Endothelial cell of umbilical vein (primary cell): ENCODE measurements at regions not wholly inside any gene's neighbourhood (a gene's known extent, or its start where the extent isn't known, plus 50 kb on each side); places are given as distances from the start of the nearest gene placed in this dataset.

Experiments used
- BruUV-seq: library from RNA; stranded (reverse); fragments of 400-500 nt; replicated peaks from 2 replicates; lab custom pipeline; 2021; lab: Mats Ljungman, UMichigan
- CTCF ChIA-PET: fragments of 300-600, 350-600 bp; sonication (Branson Sonifier 250); formaldehyde crosslinking; loops from one replicate; lab custom pipeline; 2021; ENCODE audit warnings: antibody characterized with exemption, inconsistent platforms; lab: Charles Lee
- POLR2A ChIA-PET: fragments of 300-600, 350-600 bp; sonication (Branson Sonifier 250); formaldehyde crosslinking; loops from one replicate; lab custom pipeline; 2021; ENCODE audit warnings: antibody characterized with exemption, inconsistent platforms; lab: Charles Lee
- DNase-seq: peaks from one replicate; pipeline ENCODE4 v3.0.0-alpha.2; 2011; ENCODE audit warnings: low read depth, low spot score
- FAIRE-seq: peaks from 2 replicates; lab custom pipeline; 2011; peaks lifted over from hg19 to GRCh38; lab: Jason Lieb, UNC
- H2AFZ ChIP-seq: 2 replicates; pipeline ENCODE4 v1.6.0; 2012; ENCODE audit warnings: low read depth, low read length, control low read depth, inconsistent platforms
- H3K27ac ChIP-seq: 2 replicates; pipeline ENCODE4 v1.5.1; 2011; ENCODE audit warnings: low read depth, mild to moderate bottlenecking, control low read depth, low read length, moderate library complexity; ENCODE audit not compliant: insufficient read depth
- H3K27me3 ChIP-seq, 2 experiments: 2 replicates each; pipeline versions ENCODE4 v1.6.0 to v1.6.1; 2011; ENCODE audit warnings: low read length in 2 of 2, mixed read lengths in 1 of 2; ENCODE audit not compliant: control insufficient read depth in 2 of 2, insufficient read depth in 2 of 2
- H3K36me3 ChIP-seq, 2 experiments: 2 replicates in 1 of 2; 3 replicates in 1 of 2; pipeline ENCODE4 v1.5.1; 2011; ENCODE audit warnings: low read length in 2 of 2, mild to moderate bottlenecking in 1 of 2, moderate library complexity in 1 of 2; ENCODE audit not compliant: control insufficient read depth in 2 of 2, insufficient read depth in 2 of 2; ENCODE audit errors: extremely low read depth in 1 of 2
- H3K4me1 ChIP-seq: 3 replicates; pipeline ENCODE4 v1.5.1; 2011; ENCODE audit warnings: mild to moderate bottlenecking, low read length; ENCODE audit not compliant: control insufficient read depth, insufficient read depth; ENCODE audit errors: extremely low read depth
- H3K4me2 ChIP-seq: 2 replicates; pipeline ENCODE4 v1.6.1; 2011; ENCODE audit warnings: low read length, control low read depth, mixed read lengths; ENCODE audit not compliant: insufficient read depth
- H3K4me3 ChIP-seq, 3 experiments: fragments of 200-600 bp in 1 of 3; sonication (generic), shearing (Covaris generic) in 1 of 3; replicated peaks in 1 of 3; 2 replicates each; pipeline ENCODE4 v1.5.1; 2011 to 2016; ENCODE audit warnings: control low read depth in 3 of 3, low read length in 3 of 3, mild to moderate bottlenecking in 2 of 3, inconsistent platforms in 1 of 3, low read depth in 1 of 3, moderate library complexity in 1 of 3; ENCODE audit not compliant: insufficient read depth in 1 of 3
- H3K79me2 ChIP-seq: 2 replicates; pipeline ENCODE4 v1.6.0; 2012; ENCODE audit warnings: low read length, inconsistent platforms; ENCODE audit not compliant: control insufficient read depth, insufficient read depth
- H3K9ac ChIP-seq: replicated peaks from 2 replicates; pipeline ENCODE3; 2011; ENCODE audit warnings: low read length, control low read depth; ENCODE audit not compliant: insufficient read depth; ENCODE audit errors: extremely low read depth
- H3K9me1 ChIP-seq: replicated peaks from 3 replicates; pipeline ENCODE4 v1.6.0; 2011; ENCODE audit warnings: mild to moderate bottlenecking, low read length; ENCODE audit not compliant: control insufficient read depth, insufficient read depth; ENCODE audit errors: extremely low read depth
- H3K9me3 ChIP-seq: replicated peaks from 2 replicates; pipeline ENCODE4 v1.5.1; 2012; ENCODE audit warnings: low read length, inconsistent platforms; ENCODE audit not compliant: control insufficient read depth, insufficient read depth
- H4K20me1 ChIP-seq: replicated peaks from 2 replicates; pipeline ENCODE3; 2011; ENCODE audit warnings: mild to moderate bottlenecking, low read length; ENCODE audit not compliant: control insufficient read depth, insufficient read depth; ENCODE audit errors: extremely low read depth
- EZH2 ChIP-seq: IDR thresholded peaks from 2 replicates; pipeline ENCODE4 v1.6.1; 2012; ENCODE audit warnings: borderline replicate concordance, low read depth, mild to moderate bottlenecking, moderate library complexity, low read length, inconsistent platforms; ENCODE audit not compliant: severe bottlenecking
- FOS ChIP-seq: IDR thresholded peaks from 2 replicates; pipeline ENCODE4 v1.6.1; 2011; ENCODE audit warnings: mild to moderate bottlenecking, low read length, moderate library complexity, borderline replicate concordance; ENCODE audit not compliant: insufficient read depth
- GATA2 ChIP-seq: IDR thresholded peaks from 2 replicates; pipeline ENCODE4 v1.7.0; 2011; ENCODE audit warnings: low read depth, mild to moderate bottlenecking, moderate library complexity, mixed read lengths, low read length; ENCODE audit not compliant: insufficient read length, insufficient read depth
- JUN ChIP-seq: IDR thresholded peaks from 2 replicates; pipeline ENCODE4 v1.6.1; 2011; ENCODE audit warnings: borderline replicate concordance, low read depth; ENCODE audit not compliant: insufficient read length, insufficient read depth
- MYC ChIP-seq: IDR thresholded peaks from one replicate; pipeline ENCODE4 v1.6.1; 2011; ENCODE audit warnings: mild to moderate bottlenecking, low read depth, low read length
- POLR2A ChIP-seq: IDR thresholded peaks from 2 replicates; pipeline ENCODE4 v1.6.1; 2012; ENCODE audit warnings: low read depth, mild to moderate bottlenecking, control low read depth, low read length
- POLR2AphosphoS5 ChIP-seq: IDR thresholded peaks from 2 replicates; pipeline ENCODE4 v1.6.1; 2012; ENCODE audit warnings: low read depth, mild to moderate bottlenecking, control low read depth, low read length, moderate library complexity; ENCODE audit not compliant: insufficient read depth
- dilution Hi-C: fragments of 300-500 bp; cut with MboI; formaldehyde crosslinking; loops from one replicate; pipeline ENCODE4 v1.15.0; 2019; ENCODE audit warnings: low sequenced_read_pairs; ENCODE audit not compliant: extremely low pct_ligation_motif_present
- intact Hi-C: fragments of 100-400 bp; cut with micrococcal nuclease; formaldehyde crosslinking; loops from one replicate; pipeline ENCODE4 v1.10.0; 2022
- TF ChIP-seq, protein P1 (sequence below), 2 donors: IDR thresholded peaks; 1 replicate in 1 of 2; 2 replicates in 1 of 2; pipeline ENCODE4 v1.5.1; 2011; ENCODE audit warnings: low read length in 2 of 2, mild to moderate bottlenecking in 2 of 2, moderate library complexity in 2 of 2, control low read depth in 1 of 2, inconsistent platforms in 1 of 2, low read depth in 1 of 2; ENCODE audit not compliant: insufficient read depth in 1 of 2; ENCODE audit errors: extremely low read depth in 1 of 2
- TF ChIP-seq, protein P2 (sequence below): IDR thresholded peaks from 2 replicates; pipeline ENCODE4 v1.6.1; 2011; ENCODE audit not compliant: insufficient read depth, insufficient read length

DNA sequence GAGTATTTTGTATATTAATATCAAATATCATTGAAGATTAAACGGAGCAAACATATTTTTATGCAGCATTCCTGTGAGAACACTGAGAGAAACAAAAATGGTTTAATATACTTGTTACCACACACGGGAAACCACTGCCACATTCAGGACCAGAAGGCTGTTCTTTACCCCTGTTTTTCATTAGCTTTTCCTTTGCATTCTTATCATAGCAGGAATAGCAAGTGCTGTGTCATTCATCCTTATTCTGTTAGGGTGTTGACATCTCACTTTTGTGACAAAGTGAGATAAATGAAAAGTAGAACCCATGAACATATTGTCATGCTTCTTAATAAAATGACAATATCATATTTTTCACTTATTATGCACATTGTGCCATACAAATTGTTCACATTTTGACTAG lies 212.4 kb upstream of the NDST4 start:
- no peaks in the 10 kb centered on the region for H3K79me2 ChIP-seq
- dilution Hi-C loops (no loop called here), intact Hi-C loops (no loop called here)
- TF ChIP-seq GATA2 (no peak), MYC (no peak), FOS (no peak)
- TF ChIP-seq, protein P1, sequence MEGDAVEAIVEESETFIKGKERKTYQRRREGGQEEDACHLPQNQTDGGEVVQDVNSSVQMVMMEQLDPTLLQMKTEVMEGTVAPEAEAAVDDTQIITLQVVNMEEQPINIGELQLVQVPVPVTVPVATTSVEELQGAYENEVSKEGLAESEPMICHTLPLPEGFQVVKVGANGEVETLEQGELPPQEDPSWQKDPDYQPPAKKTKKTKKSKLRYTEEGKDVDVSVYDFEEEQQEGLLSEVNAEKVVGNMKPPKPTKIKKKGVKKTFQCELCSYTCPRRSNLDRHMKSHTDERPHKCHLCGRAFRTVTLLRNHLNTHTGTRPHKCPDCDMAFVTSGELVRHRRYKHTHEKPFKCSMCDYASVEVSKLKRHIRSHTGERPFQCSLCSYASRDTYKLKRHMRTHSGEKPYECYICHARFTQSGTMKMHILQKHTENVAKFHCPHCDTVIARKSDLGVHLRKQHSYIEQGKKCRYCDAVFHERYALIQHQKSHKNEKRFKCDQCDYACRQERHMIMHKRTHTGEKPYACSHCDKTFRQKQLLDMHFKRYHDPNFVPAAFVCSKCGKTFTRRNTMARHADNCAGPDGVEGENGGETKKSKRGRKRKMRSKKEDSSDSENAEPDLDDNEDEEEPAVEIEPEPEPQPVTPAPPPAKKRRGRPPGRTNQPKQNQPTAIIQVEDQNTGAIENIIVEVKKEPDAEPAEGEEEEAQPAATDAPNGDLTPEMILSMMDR (IDR thresholded peaks at IDR 0.05; ENCODE audit: extremely low read depth in 1 of 2, insufficient read depth in 1 of 2, low read depth in 1 of 2, low read length in 2 of 2) = no peak
- TF ChIP-seq, protein P2, sequence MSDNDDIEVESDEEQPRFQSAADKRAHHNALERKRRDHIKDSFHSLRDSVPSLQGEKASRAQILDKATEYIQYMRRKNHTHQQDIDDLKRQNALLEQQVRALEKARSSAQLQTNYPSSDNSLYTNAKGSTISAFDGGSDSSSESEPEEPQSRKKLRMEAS = no peak
- H3K4me3 ChIP-seq = no peak overlapping the region
- DNase-seq (no peak), FAIRE-seq (no peak)
- no peaks in the 10 kb centered on the region for H3K27me3 ChIP-seq
- CTCF ChIA-PET = no interaction called here
- no peak overlapping the region for H3K27ac ChIP-seq
- no peak overlapping the region for H2AFZ ChIP-seq
- POLR2A ChIA-PET = no interaction called here
- peaks cover 6% of the 10 kb centered on the region for H3K9me3 ChIP-seq
- no peaks in the 10 kb centered on the region for H3K36me3 ChIP-seq
- BruUV-seq = no TSS peak
- H4K20me1 ChIP-seq = no peaks in the 10 kb centered on the region
- H3K9ac ChIP-seq = no peak overlapping the region
- no peak overlapping the region for H3K4me2 ChIP-seq
- H3K9me1 ChIP-seq = no peaks in the 10 kb centered on the region
- H3K4me1 ChIP-seq = no peaks in the 10 kb centered on the region

DNA sequence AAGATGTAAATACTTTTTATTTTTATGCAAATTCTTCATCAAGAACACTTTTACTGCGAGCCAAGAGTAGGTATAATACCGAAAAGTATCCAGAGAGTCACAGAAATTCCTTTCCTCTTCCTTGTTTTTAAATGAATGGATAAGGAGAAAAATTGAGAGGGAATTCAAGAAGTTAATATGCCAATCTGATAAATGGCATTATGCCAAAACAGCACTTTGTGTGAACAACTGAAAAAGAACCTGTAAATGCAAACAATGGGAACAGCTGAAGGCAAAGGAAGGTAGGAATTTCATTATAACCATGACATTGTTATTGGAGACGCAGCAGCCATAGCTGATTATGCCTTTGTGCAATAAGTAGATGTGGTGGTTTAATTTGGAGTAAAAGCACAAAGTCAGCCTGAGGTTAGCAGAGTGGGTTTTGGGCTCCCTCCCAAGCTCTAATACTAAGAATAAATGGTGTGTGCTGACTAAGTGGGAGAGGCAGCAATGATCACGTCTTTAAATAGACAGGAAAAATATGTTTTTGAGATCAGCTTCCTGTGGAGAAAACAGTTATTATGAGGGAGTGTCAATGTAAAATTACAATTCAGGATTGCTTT lies 209.8 kb upstream of the NDST4 start:
- FAIRE-seq = no peak

More for the DNA sequence above, 209.8 kb upstream of the NDST4 start:
- ChIA-PET POLR2A (no interaction called here), CTCF (no interaction called here)
- intact Hi-C loops = no loop called here
- Histone ChIP-seq H3K9ac (no peak overlapping the region), H3K4me1 (no peaks in the 10 kb centered on the region), H2AFZ (no peak overlapping the region), H3K36me3 (no peaks in the 10 kb centered on the region), H3K79me2 (no peaks in the 10 kb centered on the region), H4K20me1 (no peaks in the 10 kb centered on the region), H3K9me1 (no peaks in the 10 kb centered on the region), H3K4me2 (no peak overlapping the region), H3K27me3 (no peaks in the 10 kb centered on the region), H3K27ac (no peak overlapping the region), H3K9me3 (peaks cover 6% of the 10 kb centered on the region), H3K4me3 (no peak overlapping the region)
- dilution Hi-C loops = no loop called here
- BruUV-seq = no TSS peak
- DNase-seq = no peak
- TF ChIP-seq, protein P1 (IDR thresholded peaks at IDR 0.05; ENCODE audit: extremely low read depth in 1 of 2, insufficient read depth in 1 of 2, low read depth in 1 of 2, low read length in 2 of 2) = no peak
- TF ChIP-seq, protein P2 = no peak
- no peak for TF ChIP-seq FOS
- no peak for TF ChIP-seq EZH2
- no peak for TF ChIP-seq POLR2A
- no peak for TF ChIP-seq POLR2AphosphoS5
- TF ChIP-seq GATA2 = no peak
- TF ChIP-seq MYC = no peak
- no peak for TF ChIP-seq JUN
